K562 (cell line): ENCODE measurements at regions not wholly inside any gene's neighbourhood (a gene's known extent, or its start where the extent isn't known, plus 50 kb on each side); places are given as distances from the start of the nearest gene placed in this dataset.
A peak's percentile ranks its signal among the peaks of the same experiment; 100 is the strongest.

Experiments used
- CHD1 ChIP-seq: fragments of 200-600 bp; sonication (generic); IDR thresholded peaks from one replicate; pipeline ENCODE4 v1.6.1; 2012; ENCODE audit warnings: mild to moderate bottlenecking, moderate library complexity, low read length, inconsistent platforms
- ELF4 ChIP-seq: fragments of 450-650 bp; formaldehyde crosslinking; IDR thresholded peaks from 2 replicates; pipeline ENCODE4 v1.4.0; 2022; ENCODE audit warnings: missing genetic modification characterization
- ETV1 ChIP-seq: fragments of 450-650 bp; conservative IDR thresholded peaks from 2 replicates; pipeline ENCODE4 v1.6.1; 2016; ENCODE audit warnings: missing genetic modification characterization, control low read depth, low read depth, missing compliant biosample characterization
- FOXK2 ChIP-seq, 2 experiments: fragments of 450-650 bp; IDR thresholded peaks in 1 of 2; conservative IDR thresholded peaks in 1 of 2; 2 replicates each; pipeline ENCODE4 v1.6.1; 2016; ENCODE audit warnings: low read depth in 2 of 2, mild to moderate bottlenecking in 1 of 2
- GTF2E2 ChIP-seq: fragments of 200-800 bp; sonication (Bioruptor generic); IDR thresholded peaks from 2 replicates; pipeline ENCODE4 v1.6.1; 2016; ENCODE audit warnings: missing genetic modification characterization, missing compliant biosample characterization
- JUN ChIP-seq, 2 experiments: sonication (generic) in 1 of 2; formaldehyde crosslinking in 1 of 2; IDR thresholded peaks; 2 replicates each; pipeline versions ENCODE4 v1.6.1 to v1.8.0; 2012 to 2022; ENCODE audit warnings: borderline replicate concordance in 2 of 2, mild to moderate bottlenecking in 2 of 2, improper control_type of control experiment in 1 of 2, low read depth in 1 of 2, low read length in 1 of 2, missing genetic modification reagents in 1 of 2
- MAFG ChIP-seq: fragments of 450-650 bp; conservative IDR thresholded peaks from 2 replicates; pipeline ENCODE4 v1.6.1; 2016; ENCODE audit warnings: missing genetic modification characterization, missing compliant biosample characterization
- MAFK ChIP-seq: IDR thresholded peaks from 2 replicates; pipeline ENCODE4 v1.6.1; 2011; ENCODE audit warnings: low read length, improper control_type of control experiment
- MAZ ChIP-seq, 2 experiments: fragments of 450-650 bp in 1 of 2; sonication (generic) in 1 of 2; formaldehyde crosslinking; IDR thresholded peaks in 1 of 2; conservative IDR thresholded peaks in 1 of 2; 2 replicates each; pipeline versions ENCODE4 v1.4.0 to v1.5.0; 2020; ENCODE audit warnings: mild to moderate bottlenecking in 1 of 2, missing genetic modification reagents in 1 of 2
- MBD2 ChIP-seq: sonication (generic); IDR thresholded peaks from 2 replicates; pipeline ENCODE4 v1.6.1; 2016; ENCODE audit warnings: low read depth, borderline replicate concordance
- MTF1 ChIP-seq: fragments of 250-450 bp; sonication (Bioruptor Pico); IDR thresholded peaks from 2 replicates; pipeline ENCODE4 v1.9.0; 2021; ENCODE audit warnings: moderate library complexity, mild to moderate bottlenecking, inconsistent platforms, borderline replicate concordance
- NFRKB ChIP-seq: fragments of 450-650 bp; IDR thresholded peaks from 2 replicates; pipeline ENCODE4 v1.6.1; 2016; ENCODE audit warnings: low read depth
- PHTF2 ChIP-seq: fragments of 250-450 bp; sonication (Bioruptor Pico); IDR thresholded peaks from 2 replicates; pipeline ENCODE4 v1.5.0; 2021; ENCODE audit warnings: mild to moderate bottlenecking
- SMARCB1 ChIP-seq: IDR thresholded peaks from 2 replicates; pipeline ENCODE4 v1.6.1; 2011; ENCODE audit warnings: improper control_type of control experiment, low read depth; ENCODE audit not compliant: insufficient read length
- SPI1 ChIP-seq: IDR thresholded peaks from 2 replicates; pipeline ENCODE4 v1.6.1; 2011; ENCODE audit warnings: low read depth, low read length, control low read depth, borderline replicate concordance
- TCFL5 ChIP-seq: fragments of 250-450 bp; sonication (Bioruptor Pico); conservative IDR thresholded peaks from 2 replicates; pipeline ENCODE4 v1.6.1; 2021; ENCODE audit warnings: mild to moderate bottlenecking, moderate library complexity, matching md5 sums
- ZNF445 ChIP-seq: fragments of 250-450 bp; sonication (Bioruptor Pico); IDR thresholded peaks from 2 replicates; pipeline ENCODE4 v1.4.0; 2020; ENCODE audit warnings: low read depth, mild to moderate bottlenecking, moderate library complexity
- TF ChIP-seq, protein P1 (sequence below): fragments of 450-650 bp; formaldehyde crosslinking; IDR thresholded peaks from 2 replicates; pipeline ENCODE4 v1.4.0; 2022; ENCODE audit warnings: missing genetic modification characterization
- TF ChIP-seq, protein P2 (sequence below): IDR thresholded peaks from 2 replicates; pipeline ENCODE4 v1.6.1; 2011; ENCODE audit warnings: borderline replicate concordance, low read depth, mild to moderate bottlenecking, moderate library complexity, low read length; ENCODE audit not compliant: insufficient read depth, poor library complexity, severe bottlenecking
- TF ChIP-seq, protein P3 (sequence below), 2 experiments: fragments of 250-450 bp in 1 of 2; fragments of 450-650 bp in 1 of 2; sonication (Bioruptor Pico) in 1 of 2; IDR thresholded peaks; 2 replicates each; pipeline versions ENCODE4 v1.6.1 to v1.8.0; 2016 to 2021; ENCODE audit warnings: mild to moderate bottlenecking in 2 of 2, moderate library complexity in 2 of 2, missing compliant biosample characterization in 1 of 2, missing genetic modification characterization in 1 of 2

DNA sequence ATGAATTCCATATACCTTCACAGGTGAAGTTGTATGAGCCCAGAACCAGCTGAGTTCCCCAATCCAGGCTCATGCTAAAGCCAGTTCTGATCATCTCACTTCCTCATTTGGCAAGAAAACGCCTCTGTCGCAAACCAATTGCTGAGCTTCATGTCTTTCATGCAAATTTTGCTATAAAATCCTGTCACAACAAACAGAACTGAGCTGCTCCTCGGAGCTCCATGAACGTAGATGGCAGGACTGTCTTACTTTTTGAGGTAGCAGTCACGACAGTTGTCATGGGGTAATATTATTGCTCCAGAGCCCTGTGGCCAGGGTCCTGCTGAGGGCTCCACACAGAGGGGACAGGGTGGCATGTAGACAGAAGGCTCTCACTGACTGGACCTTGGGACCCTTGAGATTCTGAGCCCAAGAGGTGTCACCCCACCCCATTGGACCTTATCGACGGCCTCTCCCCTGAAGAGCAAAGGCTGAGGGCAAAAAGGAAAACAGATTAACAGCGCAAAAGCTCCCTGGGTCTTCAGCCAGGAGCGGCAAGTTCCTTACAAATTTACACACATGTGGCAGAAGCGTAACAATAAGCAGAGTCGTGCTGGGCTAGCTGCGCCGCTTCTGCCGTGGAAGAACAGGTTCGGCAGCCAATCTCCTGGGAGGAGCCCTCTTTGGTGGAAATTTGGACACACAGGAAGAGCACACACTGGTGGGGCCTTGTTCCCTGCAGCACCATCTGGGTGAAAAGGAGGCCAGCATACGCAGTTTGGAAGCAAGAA lies 249.2 kb downstream of the OPA1 start (continued):
- TF ChIP-seq, protein P1, sequence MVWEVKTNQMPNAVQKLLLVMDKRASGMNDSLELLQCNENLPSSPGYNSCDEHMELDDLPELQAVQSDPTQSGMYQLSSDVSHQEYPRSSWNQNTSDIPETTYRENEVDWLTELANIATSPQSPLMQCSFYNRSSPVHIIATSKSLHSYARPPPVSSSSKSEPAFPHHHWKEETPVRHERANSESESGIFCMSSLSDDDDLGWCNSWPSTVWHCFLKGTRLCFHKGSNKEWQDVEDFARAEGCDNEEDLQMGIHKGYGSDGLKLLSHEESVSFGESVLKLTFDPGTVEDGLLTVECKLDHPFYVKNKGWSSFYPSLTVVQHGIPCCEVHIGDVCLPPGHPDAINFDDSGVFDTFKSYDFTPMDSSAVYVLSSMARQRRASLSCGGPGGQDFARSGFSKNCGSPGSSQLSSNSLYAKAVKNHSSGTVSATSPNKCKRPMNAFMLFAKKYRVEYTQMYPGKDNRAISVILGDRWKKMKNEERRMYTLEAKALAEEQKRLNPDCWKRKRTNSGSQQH, result no peak
- TF ChIP-seq MTF1 (no peak), SMARCB1 (peak; percentile 42), FOXK2 (conservative IDR thresholded peaks at IDR 0.05 in 1 of 2, IDR thresholded peaks at IDR 0.05 in 1 of 2; ENCODE audit: low read depth in 2 of 2) (no peak), JUN (IDR thresholded peaks at IDR 0.05; ENCODE audit: borderline replicate concordance, low read depth, low read length) (no peak), JUN (CRISPR knock-in tag; IDR thresholded peaks at IDR 0.05; ENCODE audit: borderline replicate concordance) (0 out of 2 replicates have a peak, but pooled peaks have one; percentile 21), MAZ (CRISPR knock-in tag; conservative IDR thresholded peaks at IDR 0.05 in 1 of 2, IDR thresholded peaks at IDR 0.05 in 1 of 2) (0 out of 4 replicates have a peak, but pooled peaks of 1 of the 2 experiments have one; percentile 12), ELF4 (0 out of 2 replicates have a peak, but pooled peaks have one; percentile 62), MAFK (0 out of 2 replicates have a peak, but pooled peaks have one; percentile 22), MBD2 (no peak), ZNF445 (CRISPR knock-in tag) (no peak), PHTF2 (no peak), MAFG (no peak), TCFL5 (no peak), SPI1 (peak; percentile 100), CHD1 (peak; percentile 55), NFRKB (peak; percentile 62), ETV1 (no peak), GTF2E2 (peak; percentile 61)
- TF ChIP-seq, protein P2, sequence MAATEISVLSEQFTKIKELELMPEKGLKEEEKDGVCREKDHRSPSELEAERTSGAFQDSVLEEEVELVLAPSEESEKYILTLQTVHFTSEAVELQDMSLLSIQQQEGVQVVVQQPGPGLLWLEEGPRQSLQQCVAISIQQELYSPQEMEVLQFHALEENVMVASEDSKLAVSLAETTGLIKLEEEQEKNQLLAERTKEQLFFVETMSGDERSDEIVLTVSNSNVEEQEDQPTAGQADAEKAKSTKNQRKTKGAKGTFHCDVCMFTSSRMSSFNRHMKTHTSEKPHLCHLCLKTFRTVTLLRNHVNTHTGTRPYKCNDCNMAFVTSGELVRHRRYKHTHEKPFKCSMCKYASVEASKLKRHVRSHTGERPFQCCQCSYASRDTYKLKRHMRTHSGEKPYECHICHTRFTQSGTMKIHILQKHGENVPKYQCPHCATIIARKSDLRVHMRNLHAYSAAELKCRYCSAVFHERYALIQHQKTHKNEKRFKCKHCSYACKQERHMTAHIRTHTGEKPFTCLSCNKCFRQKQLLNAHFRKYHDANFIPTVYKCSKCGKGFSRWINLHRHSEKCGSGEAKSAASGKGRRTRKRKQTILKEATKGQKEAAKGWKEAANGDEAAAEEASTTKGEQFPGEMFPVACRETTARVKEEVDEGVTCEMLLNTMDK, result no peak
- TF ChIP-seq, protein P3, sequence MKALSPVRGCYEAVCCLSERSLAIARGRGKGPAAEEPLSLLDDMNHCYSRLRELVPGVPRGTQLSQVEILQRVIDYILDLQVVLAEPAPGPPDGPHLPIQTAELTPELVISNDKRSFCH (CRISPR knock-in tag; IDR thresholded peaks at IDR 0.05), result no peak
- TF ChIP-seq, protein P3 (tag; IDR thresholded peaks at IDR 0.05), result peak; percentile 48; the same call in 1 of the 2 replicates
